GM23338 (cell line): ENCODE measurements at regions not wholly inside any gene's neighbourhood (a gene's known extent, or its start where the extent isn't known, plus 50 kb on each side); places are given as distances from the start of the nearest gene placed in this dataset.

ENCODE experiments used
- ATAC-seq: fragments of 200-7000 bp; cut with Tn5 transposase; 3 replicates; pipeline ENCODE4 v1.9.1; 2020
- DNase-seq: peaks from one replicate; pipeline ENCODE4 v3.0.0-alpha.2; 2015; ENCODE audit warnings: low spot score
- H2AFZ ChIP-seq: fragments of 200-600 bp; sonication (generic); 2 replicates; pipeline ENCODE4 v1.8.0; 2016; ENCODE audit warnings: antibody characterized with exemption, mild to moderate bottlenecking, moderate library complexity
- H3F3A ChIP-seq: fragments of 200-600 bp; sonication (generic); replicated peaks from 2 replicates; pipeline ENCODE4 v1.8.0; 2017; ENCODE audit warnings: antibody characterized with exemption, mixed run types, low read depth
- H3K27ac ChIP-seq: fragments of 200-600 bp; sonication (generic); 2 replicates; pipeline ENCODE4 v1.6.1; 2016; ENCODE audit warnings: low read depth
- H3K27me3 ChIP-seq: fragments of 200-600 bp; sonication (generic); 2 replicates; pipeline ENCODE4 v1.8.0; 2016; ENCODE audit warnings: mild to moderate bottlenecking, mixed run types, moderate library complexity; ENCODE audit not compliant: insufficient read depth
- H3K36me3 ChIP-seq: fragments of 200-600 bp; sonication (generic); 2 replicates; pipeline ENCODE4 v1.8.0; 2016; ENCODE audit warnings: mild to moderate bottlenecking; ENCODE audit not compliant: insufficient read depth
- H3K4me1 ChIP-seq: fragments of 200-600 bp; sonication (generic); 2 replicates; pipeline ENCODE4 v1.8.0; 2016; ENCODE audit warnings: mild to moderate bottlenecking, moderate library complexity; ENCODE audit not compliant: insufficient read depth
- H3K4me2 ChIP-seq: fragments of 200-600 bp; sonication (generic); 2 replicates; pipeline ENCODE4 v1.7.1; 2017; ENCODE audit warnings: mixed run types
- H3K4me3 ChIP-seq: fragments of 200-600 bp; sonication (generic); 2 replicates; pipeline ENCODE4 v1.6.1; 2016; ENCODE audit warnings: mixed run types
- H3K79me2 ChIP-seq: fragments of 200-600 bp; sonication (generic); replicated peaks from 2 replicates; pipeline ENCODE4 v1.8.0; 2017; ENCODE audit warnings: mild to moderate bottlenecking; ENCODE audit not compliant: insufficient read depth
- H3K9me2 ChIP-seq: fragments of 200-600 bp; sonication (generic); 2 replicates; pipeline ENCODE4 v1.8.0; 2017; ENCODE audit not compliant: insufficient read depth
- H4K20me1 ChIP-seq: fragments of 200-600 bp; sonication (generic); replicated peaks from 2 replicates; pipeline ENCODE4 v1.8.0; 2017; ENCODE audit warnings: mild to moderate bottlenecking; ENCODE audit not compliant: insufficient read depth
- H3K27ac Mint-ChIP-seq: 2 replicates; pipeline ENCODE4 v1.8.0; 2020; ENCODE audit warnings: inconsistent platforms, mild to moderate bottlenecking, moderate library complexity, mixed read lengths
- H3K27me3 Mint-ChIP-seq: 3 replicates; pipeline ENCODE4 v1.8.0; 2022; ENCODE audit warnings: low read depth, mild to moderate bottlenecking, moderate library complexity, mixed read lengths, inconsistent platforms; ENCODE audit not compliant: insufficient read depth, poor library complexity
- H3K36me3 Mint-ChIP-seq: 3 replicates; pipeline ENCODE4 v1.8.0; 2021; ENCODE audit warnings: low read depth, mild to moderate bottlenecking, inconsistent platforms, moderate library complexity, mixed read lengths
- H3K4me1 Mint-ChIP-seq: 3 replicates; pipeline ENCODE4 v1.8.0; 2020; ENCODE audit warnings: mild to moderate bottlenecking, inconsistent platforms, mixed read lengths
- H3K4me3 Mint-ChIP-seq: 3 replicates; pipeline ENCODE4 v1.8.0; 2021; ENCODE audit warnings: moderate library complexity, mild to moderate bottlenecking, inconsistent platforms, mixed read lengths
- H3K9me3 Mint-ChIP-seq: 3 replicates; pipeline ENCODE4 v1.8.0; 2020; ENCODE audit warnings: moderate library complexity, mild to moderate bottlenecking, inconsistent platforms, mixed read lengths
- CREB1 ChIP-seq: fragments of 250-450 bp; sonication (Bioruptor Pico); IDR thresholded peaks from 2 replicates; pipeline ENCODE4 v1.5.0; 2020; ENCODE audit warnings: low read depth, mild to moderate bottlenecking, moderate library complexity
- NANOG ChIP-seq: IDR thresholded peaks from 2 replicates; pipeline ENCODE4 v1.6.1; 2016; ENCODE audit warnings: antibody characterized with exemption, borderline replicate concordance
- POLR2AphosphoS5 ChIP-seq: IDR thresholded peaks from 2 replicates; pipeline ENCODE4 v1.6.1; 2016; ENCODE audit warnings: antibody characterized with exemption, low read depth
- STAT1 ChIP-seq: IDR thresholded peaks from one replicate; pipeline ENCODE4 v1.6.1; 2016; ENCODE audit warnings: antibody characterized with exemption; ENCODE audit not compliant: unreplicated experiment
- ZNF114 ChIP-seq: fragments of 250-450 bp; sonication (Bioruptor Pico); IDR thresholded peaks from 2 replicates; pipeline ENCODE4 v1.5.0; 2020; ENCODE audit warnings: mild to moderate bottlenecking, moderate library complexity
- ZNF331 ChIP-seq: fragments of 250-450 bp; sonication (Bioruptor Pico); IDR thresholded peaks from 2 replicates; pipeline ENCODE4 v1.5.0; 2020; ENCODE audit warnings: low read depth, mild to moderate bottlenecking, moderate library complexity
- TF ChIP-seq, protein P1 (sequence below): fragments of 250-450 bp; sonication (Bioruptor Pico); IDR thresholded peaks from 2 replicates; pipeline ENCODE4 v1.5.0; 2020; ENCODE audit warnings: mild to moderate bottlenecking, moderate library complexity
- TF ChIP-seq, protein P2 (sequence below), 2 experiments: fragments of 200-600 bp in 1 of 2; sonication (generic) in 1 of 2; conservative IDR thresholded peaks; 2 replicates each; pipeline versions ENCODE4 v1.5.1 to v1.6.1; 2016 to 2017; ENCODE audit warnings: antibody characterized with exemption in 2 of 2, low read depth in 2 of 2, mild to moderate bottlenecking in 2 of 2, moderate library complexity in 1 of 2

DNA sequence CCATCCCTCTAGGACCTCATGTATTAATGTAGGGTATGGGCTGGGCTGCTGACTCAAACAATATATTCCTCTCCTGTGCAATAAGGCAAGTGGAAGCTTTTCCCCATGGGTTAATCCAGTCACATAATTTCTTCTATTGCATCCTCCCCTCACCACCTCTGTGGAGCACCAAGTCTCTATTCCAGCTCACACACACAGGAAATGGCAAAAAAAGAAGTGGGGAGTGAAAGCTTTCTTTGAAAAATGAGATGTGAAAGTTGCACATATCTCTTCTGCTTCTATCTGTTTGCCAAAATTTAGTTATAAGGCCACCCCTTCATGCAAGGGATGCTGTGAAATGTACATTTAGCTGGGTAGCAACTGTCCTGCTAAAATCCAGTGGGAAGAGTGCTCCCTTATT lies 121.3 kb downstream of the CDC42EP3 start (continued):
- TF ChIP-seq, protein P1, sequence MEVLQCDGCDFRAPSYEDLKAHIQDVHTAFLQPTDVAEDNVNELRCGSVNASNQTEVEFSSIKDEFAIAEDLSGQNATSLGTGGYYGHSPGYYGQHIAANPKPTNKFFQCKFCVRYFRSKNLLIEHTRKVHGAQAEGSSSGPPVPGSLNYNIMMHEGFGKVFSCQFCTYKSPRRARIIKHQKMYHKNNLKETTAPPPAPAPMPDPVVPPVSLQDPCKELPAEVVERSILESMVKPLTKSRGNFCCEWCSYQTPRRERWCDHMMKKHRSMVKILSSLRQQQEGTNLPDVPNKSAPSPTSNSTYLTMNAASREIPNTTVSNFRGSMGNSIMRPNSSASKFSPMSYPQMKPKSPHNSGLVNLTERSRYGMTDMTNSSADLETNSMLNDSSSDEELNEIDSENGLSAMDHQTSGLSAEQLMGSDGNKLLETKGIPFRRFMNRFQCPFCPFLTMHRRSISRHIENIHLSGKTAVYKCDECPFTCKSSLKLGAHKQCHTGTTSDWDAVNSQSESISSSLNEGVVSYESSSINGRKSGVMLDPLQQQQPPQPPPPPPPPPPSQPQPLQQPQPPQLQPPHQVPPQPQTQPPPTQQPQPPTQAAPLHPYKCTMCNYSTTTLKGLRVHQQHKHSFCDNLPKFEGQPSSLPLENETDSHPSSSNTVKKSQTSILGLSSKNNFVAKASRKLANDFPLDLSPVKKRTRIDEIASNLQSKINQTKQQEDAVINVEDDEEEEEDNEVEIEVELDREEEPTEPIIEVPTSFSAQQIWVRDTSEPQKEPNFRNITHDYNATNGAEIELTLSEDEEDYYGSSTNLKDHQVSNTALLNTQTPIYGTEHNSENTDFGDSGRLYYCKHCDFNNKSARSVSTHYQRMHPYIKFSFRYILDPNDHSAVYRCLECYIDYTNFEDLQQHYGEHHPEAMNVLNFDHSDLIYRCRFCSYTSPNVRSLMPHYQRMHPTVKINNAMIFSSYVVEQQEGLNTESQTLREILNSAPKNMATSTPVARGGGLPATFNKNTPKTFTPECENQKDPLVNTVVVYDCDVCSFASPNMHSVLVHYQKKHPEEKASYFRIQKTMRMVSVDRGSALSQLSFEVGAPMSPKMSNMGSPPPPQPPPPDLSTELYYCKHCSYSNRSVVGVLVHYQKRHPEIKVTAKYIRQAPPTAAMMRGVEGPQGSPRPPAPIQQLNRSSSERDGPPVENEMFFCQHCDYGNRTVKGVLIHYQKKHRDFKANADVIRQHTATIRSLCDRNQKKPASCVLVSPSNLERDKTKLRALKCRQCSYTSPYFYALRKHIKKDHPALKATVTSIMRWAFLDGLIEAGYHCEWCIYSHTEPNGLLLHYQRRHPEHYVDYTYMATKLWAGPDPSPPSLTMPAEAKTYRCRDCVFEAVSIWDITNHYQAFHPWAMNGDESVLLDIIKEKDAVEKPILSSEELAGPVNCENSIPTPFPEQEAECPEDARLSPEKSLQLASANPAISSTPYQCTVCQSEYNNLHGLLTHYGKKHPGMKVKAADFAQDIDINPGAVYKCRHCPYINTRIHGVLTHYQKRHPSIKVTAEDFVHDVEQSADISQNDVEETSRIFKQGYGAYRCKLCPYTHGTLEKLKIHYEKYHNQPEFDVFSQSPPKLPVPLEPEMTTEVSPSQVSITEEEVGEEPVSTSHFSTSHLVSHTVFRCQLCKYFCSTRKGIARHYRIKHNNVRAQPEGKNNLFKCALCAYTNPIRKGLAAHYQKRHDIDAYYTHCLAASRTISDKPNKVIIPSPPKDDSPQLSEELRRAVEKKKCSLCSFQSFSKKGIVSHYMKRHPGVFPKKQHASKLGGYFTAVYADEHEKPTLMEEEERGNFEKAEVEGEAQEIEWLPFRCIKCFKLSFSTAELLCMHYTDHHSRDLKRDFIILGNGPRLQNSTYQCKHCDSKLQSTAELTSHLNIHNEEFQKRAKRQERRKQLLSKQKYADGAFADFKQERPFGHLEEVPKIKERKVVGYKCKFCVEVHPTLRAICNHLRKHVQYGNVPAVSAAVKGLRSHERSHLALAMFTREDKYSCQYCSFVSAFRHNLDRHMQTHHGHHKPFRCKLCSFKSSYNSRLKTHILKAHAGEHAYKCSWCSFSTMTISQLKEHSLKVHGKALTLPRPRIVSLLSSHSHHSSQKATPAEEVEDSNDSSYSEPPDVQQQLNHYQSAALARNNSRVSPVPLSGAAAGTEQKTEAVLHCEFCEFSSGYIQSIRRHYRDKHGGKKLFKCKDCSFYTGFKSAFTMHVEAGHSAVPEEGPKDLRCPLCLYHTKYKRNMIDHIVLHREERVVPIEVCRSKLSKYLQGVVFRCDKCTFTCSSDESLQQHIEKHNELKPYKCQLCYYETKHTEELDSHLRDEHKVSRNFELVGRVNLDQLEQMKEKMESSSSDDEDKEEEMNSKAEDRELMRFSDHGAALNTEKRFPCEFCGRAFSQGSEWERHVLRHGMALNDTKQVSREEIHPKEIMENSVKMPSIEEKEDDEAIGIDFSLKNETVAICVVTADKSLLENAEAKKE (CRISPR knock-in tag): no peak

DNA sequence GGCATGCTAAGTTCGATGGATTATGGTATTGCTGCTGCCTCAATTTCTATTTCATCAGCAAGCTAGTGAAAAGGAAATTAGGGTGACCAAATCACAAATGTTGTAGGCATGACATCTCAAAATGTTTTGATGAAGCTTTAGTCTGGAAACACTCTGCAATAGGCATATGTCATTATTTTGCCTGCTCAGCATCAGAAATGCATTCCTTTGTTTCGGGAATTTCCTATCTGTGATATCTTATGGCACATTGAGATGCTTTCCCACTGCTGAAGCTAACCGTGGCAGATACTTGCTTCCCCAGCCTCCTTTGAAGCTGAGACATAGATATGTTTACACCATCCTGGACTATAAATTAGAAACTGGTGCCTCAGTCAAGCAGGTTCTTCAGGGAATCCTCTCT lies 119.7 kb downstream of the CDC42EP3 start:
- Mint-ChIP-seq H3K9me3 (peaks cover 5% of the 10 kb centered on the region; the same call in 1 of the 3 replicates), H3K27ac (no peak overlapping the region), H3K4me1 (peaks cover 3% of the 10 kb centered on the region; the same call in 2 of the 3 replicates), H3K36me3 (0 out of 3 replicates have a peak, but pooled peaks cover 3% of the 10 kb centered on the region), H3K27me3 (no peaks in the 10 kb centered on the region), H3K4me3 (no peak overlapping the region)
- Histone ChIP-seq H3K4me2 (no peak overlapping the region), H3K79me2 (no peaks in the 10 kb centered on the region), H3K27me3 (no peaks in the 10 kb centered on the region), H4K20me1 (no peaks in the 10 kb centered on the region), H3K27ac (no peak overlapping the region), H3K36me3 (no peaks in the 10 kb centered on the region), H3F3A (no peaks in the 10 kb centered on the region), H3K9me2 (peaks cover 12% of the 10 kb centered on the region; the same call in 1 of the 2 replicates), H3K4me1 (no peaks in the 10 kb centered on the region; the same call in 1 of the 2 replicates), H3K4me3 (no peak overlapping the region), H2AFZ (peak overlapping the region; percentile 47; the same call in 1 of the 2 replicates)
- ATAC-seq (no peak), DNase-seq (no peak)
- no peak for TF ChIP-seq ZNF114
- TF ChIP-seq, protein P2, sequence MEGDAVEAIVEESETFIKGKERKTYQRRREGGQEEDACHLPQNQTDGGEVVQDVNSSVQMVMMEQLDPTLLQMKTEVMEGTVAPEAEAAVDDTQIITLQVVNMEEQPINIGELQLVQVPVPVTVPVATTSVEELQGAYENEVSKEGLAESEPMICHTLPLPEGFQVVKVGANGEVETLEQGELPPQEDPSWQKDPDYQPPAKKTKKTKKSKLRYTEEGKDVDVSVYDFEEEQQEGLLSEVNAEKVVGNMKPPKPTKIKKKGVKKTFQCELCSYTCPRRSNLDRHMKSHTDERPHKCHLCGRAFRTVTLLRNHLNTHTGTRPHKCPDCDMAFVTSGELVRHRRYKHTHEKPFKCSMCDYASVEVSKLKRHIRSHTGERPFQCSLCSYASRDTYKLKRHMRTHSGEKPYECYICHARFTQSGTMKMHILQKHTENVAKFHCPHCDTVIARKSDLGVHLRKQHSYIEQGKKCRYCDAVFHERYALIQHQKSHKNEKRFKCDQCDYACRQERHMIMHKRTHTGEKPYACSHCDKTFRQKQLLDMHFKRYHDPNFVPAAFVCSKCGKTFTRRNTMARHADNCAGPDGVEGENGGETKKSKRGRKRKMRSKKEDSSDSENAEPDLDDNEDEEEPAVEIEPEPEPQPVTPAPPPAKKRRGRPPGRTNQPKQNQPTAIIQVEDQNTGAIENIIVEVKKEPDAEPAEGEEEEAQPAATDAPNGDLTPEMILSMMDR (conservative IDR thresholded peaks at IDR 0.05; ENCODE audit: low read depth in 2 of 2): no peak
- TF ChIP-seq STAT1: no peak
- TF ChIP-seq ZNF331 (CRISPR knock-in tag): no peak
- TF ChIP-seq, protein P1 (CRISPR knock-in tag): no peak
- no peak for TF ChIP-seq NANOG
- TF ChIP-seq POLR2AphosphoS5: no peak
- TF ChIP-seq CREB1 (CRISPR knock-in tag): no peak
